ENCODE measurements at regions not wholly inside any gene's neighbourhood (a gene's known extent, or its start where the extent isn't known, plus 50 kb on each side); places are given as distances from the start of the nearest gene placed in this dataset.

GRCh38 chr10:9028231-9028630 lies 973.7 kb downstream of the GATA3 start:
- in situ Hi-C loops (cut with MboI): no loop called here
- H3K4me2 ChIP-seq (ENCODE audit: control insufficient read depth, insufficient read depth): no peak overlapping the region
- CTCF ChIA-PET: no interaction called here
- RAD21 ChIA-PET (ENCODE audit: unreplicated experiment): no interaction called here
- no peak overlapping the region for H2AFZ ChIP-seq (ENCODE audit: control insufficient read depth, low read depth, low read length)
- no peak for DNase-seq (ENCODE audit: low read depth, low spot score)
- no peaks in the 10 kb centered on the region for H3K4me1 ChIP-seq (ENCODE audit: control insufficient read depth, insufficient read depth, low read length)
- no peaks in the 10 kb centered on the region for H3K79me2 ChIP-seq (ENCODE audit: control insufficient read depth, insufficient read depth, low read length)
- no peak for ATAC-seq
- POLR2A ChIA-PET: no interaction called here
- FAIRE-seq: no peak
- no peaks in the 10 kb centered on the region for H4K20me1 ChIP-seq (ENCODE audit: control insufficient read depth, insufficient read depth)
- no peaks in the 10 kb centered on the region for H3K9me3 ChIP-seq (replicated peaks; ENCODE audit: control insufficient read depth, insufficient read depth, low read length)
- no peak overlapping the region for H3K27ac ChIP-seq (ENCODE audit: control insufficient read depth, insufficient read depth)
- TF ChIP-seq NFXL1 (IDR thresholded peaks at IDR 0.05; ENCODE audit: borderline replicate concordance) (no peak), ATF2 (IDR thresholded peaks at IDR 0.05; ENCODE audit: low read length) (no peak), CBFB (IDR thresholded peaks at IDR 0.05; ENCODE audit: low read depth) (no peak), NFIC (IDR thresholded peaks at IDR 0.05; ENCODE audit: low read depth, low read length) (no peak), YY1 (IDR thresholded peaks at IDR 0.05; ENCODE audit: low read depth, low read length) (no peak), KLF5 (IDR thresholded peaks at IDR 0.05; ENCODE audit: partially characterized antibody) (no peak), ZBTB11 (CRISPR knock-in tag; IDR thresholded peaks at IDR 0.05) (no peak), SKIL (IDR thresholded peaks at IDR 0.05; ENCODE audit: low read depth, poor library complexity, severe bottlenecking) (no peak), EZH2 (IDR thresholded peaks at IDR 0.05; ENCODE audit: borderline replicate concordance, control insufficient read depth, low read depth, low read length) (no peak)
- TF ChIP-seq, protein P1, sequence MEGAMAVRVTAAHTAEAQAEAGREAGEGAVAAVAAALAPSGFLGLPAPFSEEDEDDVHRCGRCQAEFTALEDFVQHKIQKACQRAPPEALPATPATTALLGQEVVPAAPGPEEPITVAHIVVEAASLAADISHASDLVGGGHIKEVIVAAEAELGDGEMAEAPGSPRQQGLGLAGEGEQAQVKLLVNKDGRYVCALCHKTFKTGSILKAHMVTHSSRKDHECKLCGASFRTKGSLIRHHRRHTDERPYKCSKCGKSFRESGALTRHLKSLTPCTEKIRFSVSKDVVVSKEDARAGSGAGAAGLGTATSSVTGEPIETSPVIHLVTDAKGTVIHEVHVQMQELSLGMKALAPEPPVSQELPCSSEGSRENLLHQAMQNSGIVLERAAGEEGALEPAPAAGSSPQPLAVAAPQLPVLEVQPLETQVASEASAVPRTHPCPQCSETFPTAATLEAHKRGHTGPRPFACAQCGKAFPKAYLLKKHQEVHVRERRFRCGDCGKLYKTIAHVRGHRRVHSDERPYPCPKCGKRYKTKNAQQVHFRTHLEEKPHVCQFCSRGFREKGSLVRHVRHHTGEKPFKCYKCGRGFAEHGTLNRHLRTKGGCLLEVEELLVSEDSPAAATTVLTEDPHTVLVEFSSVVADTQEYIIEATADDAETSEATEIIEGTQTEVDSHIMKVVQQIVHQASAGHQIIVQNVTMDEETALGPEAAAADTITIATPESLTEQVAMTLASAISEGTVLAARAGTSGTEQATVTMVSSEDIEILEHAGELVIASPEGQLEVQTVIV (IDR thresholded peaks at IDR 0.05; ENCODE audit: borderline replicate concordance, partially characterized antibody): no peak
- TF ChIP-seq, protein P2, sequence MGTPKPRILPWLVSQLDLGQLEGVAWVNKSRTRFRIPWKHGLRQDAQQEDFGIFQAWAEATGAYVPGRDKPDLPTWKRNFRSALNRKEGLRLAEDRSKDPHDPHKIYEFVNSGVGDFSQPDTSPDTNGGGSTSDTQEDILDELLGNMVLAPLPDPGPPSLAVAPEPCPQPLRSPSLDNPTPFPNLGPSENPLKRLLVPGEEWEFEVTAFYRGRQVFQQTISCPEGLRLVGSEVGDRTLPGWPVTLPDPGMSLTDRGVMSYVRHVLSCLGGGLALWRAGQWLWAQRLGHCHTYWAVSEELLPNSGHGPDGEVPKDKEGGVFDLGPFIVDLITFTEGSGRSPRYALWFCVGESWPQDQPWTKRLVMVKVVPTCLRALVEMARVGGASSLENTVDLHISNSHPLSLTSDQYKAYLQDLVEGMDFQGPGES (IDR thresholded peaks at IDR 0.05): no peak
- TF ChIP-seq, protein P3, sequence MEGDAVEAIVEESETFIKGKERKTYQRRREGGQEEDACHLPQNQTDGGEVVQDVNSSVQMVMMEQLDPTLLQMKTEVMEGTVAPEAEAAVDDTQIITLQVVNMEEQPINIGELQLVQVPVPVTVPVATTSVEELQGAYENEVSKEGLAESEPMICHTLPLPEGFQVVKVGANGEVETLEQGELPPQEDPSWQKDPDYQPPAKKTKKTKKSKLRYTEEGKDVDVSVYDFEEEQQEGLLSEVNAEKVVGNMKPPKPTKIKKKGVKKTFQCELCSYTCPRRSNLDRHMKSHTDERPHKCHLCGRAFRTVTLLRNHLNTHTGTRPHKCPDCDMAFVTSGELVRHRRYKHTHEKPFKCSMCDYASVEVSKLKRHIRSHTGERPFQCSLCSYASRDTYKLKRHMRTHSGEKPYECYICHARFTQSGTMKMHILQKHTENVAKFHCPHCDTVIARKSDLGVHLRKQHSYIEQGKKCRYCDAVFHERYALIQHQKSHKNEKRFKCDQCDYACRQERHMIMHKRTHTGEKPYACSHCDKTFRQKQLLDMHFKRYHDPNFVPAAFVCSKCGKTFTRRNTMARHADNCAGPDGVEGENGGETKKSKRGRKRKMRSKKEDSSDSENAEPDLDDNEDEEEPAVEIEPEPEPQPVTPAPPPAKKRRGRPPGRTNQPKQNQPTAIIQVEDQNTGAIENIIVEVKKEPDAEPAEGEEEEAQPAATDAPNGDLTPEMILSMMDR (IDR thresholded peaks at IDR 0.05 in 2 of 3, conservative IDR thresholded peaks at IDR 0.05 in 1 of 3; ENCODE audit: control insufficient read depth in 2 of 3, extremely low read depth in 1 of 3, insufficient read depth in 1 of 3, low read depth in 3 of 3, low read length in 3 of 3): no peak
- no TSS peak for BruUV-seq (replicated peaks)
- H3K27me3 ChIP-seq (replicated peaks in 1 of 2; ENCODE audit: control insufficient read depth in 2 of 2, insufficient read depth in 2 of 2, low read length in 1 of 2): no peaks in the 10 kb centered on the region
- intact Hi-C loops (cut with micrococcal nuclease; ENCODE audit: unreplicated experiment): loop anchor here (1.0 kb wide), 1 partner anchor 12 kb away; no protein-coding TSS in a partner anchor
- H3K36me3 ChIP-seq (ENCODE audit: control insufficient read depth in 2 of 2, insufficient read depth in 2 of 2, low read length in 1 of 2): no peaks in the 10 kb centered on the region
- H3K9ac ChIP-seq (ENCODE audit: control insufficient read depth, insufficient read depth, low read length): no peak overlapping the region
- SMC1A ChIA-PET (ENCODE audit: uncharacterized antibody, unreplicated experiment): no interaction called here
- no peak overlapping the region for H3K4me3 ChIP-seq
